Daoy (cell line): ENCODE measurements at regions not wholly inside any gene's neighbourhood (a gene's known extent, or its start where the extent isn't known, plus 50 kb on each side); places are given as distances from the start of the nearest gene placed in this dataset.
"Not testable (repeated sequence)": the region's sequence is repeated elsewhere in the genome, so short reads cannot be mapped to it uniquely, and the experiment has no call there.

Experiments used
- DNase-seq: peaks from one replicate; pipeline ENCODE4 v3.0.0-alpha.2; 2015; ENCODE audit warnings: low read depth

GRCh38 chr13:73301622-73302021 is 242.8 kb downstream of the KLF5 start:
- DNase-seq = not testable (repeated sequence)

- no peak for DNase-seq
These were observed 242.1 kb downstream of the KLF5 start for GRCh38 chr13:73300718-73301425.

DNA sequence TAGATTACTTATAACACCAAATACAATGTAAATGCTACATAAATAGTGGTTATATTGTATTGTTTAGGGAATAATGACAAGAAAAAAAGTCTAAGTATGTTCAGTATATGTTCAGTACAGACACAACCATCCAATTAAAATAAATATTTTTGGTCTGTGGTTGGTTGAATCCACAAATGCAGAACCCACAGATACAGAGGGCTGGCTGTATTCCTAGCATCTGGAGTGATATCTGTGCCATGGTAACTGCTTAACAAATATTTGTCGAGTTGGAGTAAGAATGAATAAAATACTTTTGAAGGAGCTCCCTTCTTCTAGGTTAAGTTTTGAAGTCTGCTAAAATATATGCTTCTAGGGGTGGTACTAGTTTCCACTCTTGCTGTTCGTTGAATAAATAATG is 241.0 kb downstream of the KLF5 start:
- DNase-seq = no peak

GRCh38 chr13:73293913-73294523 is 235.2 kb downstream of the KLF5 start:
- DNase-seq = no peak

DNA sequence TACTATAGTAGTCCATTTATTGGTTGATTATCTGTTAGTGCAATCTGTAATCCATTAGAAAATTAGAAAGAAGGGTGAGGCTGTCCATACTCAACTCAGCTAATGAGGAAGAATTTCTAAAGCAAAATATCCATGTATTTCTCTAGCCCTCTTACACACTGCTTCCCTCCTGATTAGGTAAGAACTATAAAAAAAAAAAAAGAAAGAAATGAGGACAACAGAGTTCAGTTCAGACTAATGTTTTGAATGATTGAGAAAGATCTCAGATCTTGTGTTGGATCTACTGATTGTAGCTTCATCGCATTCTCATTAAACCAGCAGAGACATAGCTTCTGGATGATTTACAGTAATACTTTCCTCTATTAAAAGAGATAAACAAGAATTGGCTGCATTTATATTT is 233.3 kb downstream of the KLF5 start:
- DNase-seq = no peak

GRCh38 chr13:73290844-73291243 is 232.0 kb downstream of the KLF5 start:
- no peak for DNase-seq

GRCh38 chr13:73288596-73288995 is 229.8 kb downstream of the KLF5 start:
- DNase-seq = no peak

- DNase-seq = no peak
These were observed 229.0 kb downstream of the KLF5 start for GRCh38 chr13:73287831-73288230.

- DNase-seq = no peak
These were observed 228.3 kb downstream of the KLF5 start for GRCh38 chr13:73286942-73287620.

- no peak for DNase-seq
These were observed 227.4 kb downstream of the KLF5 start for GRCh38 chr13:73286177-73286576.

DNA sequence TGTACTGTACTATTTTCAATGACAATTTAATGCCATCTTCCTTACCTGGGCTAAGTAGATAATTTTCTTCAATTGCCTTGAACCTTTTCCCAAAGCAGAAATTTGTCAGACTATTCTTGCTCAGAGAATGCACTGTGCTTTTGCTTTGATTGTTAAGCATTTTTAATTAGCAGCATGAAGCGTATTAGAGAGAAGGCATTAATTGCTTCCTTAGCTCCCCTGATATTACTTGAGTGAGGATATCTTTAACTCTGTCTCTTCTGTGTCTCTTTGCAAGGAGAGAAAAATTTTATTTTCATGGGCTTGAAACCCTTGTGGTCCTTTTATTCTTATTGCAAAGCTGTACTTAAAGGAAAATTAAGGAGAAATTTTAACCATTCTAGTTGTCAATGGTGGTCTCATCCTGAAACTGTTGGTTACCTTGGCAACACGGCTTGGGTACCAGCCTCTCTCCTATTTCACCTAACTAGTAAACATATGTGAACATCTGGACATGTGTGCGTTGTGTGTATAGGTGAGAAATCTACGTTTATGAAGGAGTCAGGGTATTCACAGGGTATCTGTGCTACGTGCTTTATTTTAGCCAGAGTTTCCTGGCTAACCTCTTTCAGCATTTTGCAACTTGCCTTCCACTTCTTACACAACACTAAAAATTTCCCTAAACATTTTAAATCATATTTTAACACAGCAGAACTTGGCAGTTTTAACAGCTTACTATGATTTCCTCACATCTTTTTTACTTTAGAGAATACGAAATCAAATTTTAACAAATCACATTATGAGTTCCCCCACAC is 225.5 kb downstream of the KLF5 start:
- no peak for DNase-seq

DNA sequence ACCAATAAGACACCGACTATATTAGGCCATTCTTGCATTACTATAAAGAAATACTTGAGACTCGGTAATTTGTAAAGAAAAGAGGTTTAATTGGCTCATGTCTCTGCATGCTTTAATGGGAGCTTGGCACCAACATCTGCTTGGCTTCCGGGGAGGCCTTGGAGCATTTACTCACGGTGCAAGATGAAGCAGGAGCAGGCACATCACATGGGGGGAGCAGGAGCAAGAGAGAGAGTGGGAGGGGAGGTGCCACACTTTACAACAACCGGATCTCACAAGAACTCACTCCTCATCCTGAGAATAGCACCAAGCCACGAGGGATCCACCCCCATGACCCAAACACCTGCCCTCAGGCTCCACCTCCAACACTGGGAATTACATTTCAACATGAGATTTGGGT is 224.8 kb downstream of the KLF5 start:
- DNase-seq = no peak

- no peak for DNase-seq
These were observed 222.9 kb downstream of the KLF5 start for GRCh38 chr13:73281746-73282145.

- DNase-seq = no peak
These were observed 219.4 kb downstream of the KLF5 start for GRCh38 chr13:73278186-73278585.

DNA sequence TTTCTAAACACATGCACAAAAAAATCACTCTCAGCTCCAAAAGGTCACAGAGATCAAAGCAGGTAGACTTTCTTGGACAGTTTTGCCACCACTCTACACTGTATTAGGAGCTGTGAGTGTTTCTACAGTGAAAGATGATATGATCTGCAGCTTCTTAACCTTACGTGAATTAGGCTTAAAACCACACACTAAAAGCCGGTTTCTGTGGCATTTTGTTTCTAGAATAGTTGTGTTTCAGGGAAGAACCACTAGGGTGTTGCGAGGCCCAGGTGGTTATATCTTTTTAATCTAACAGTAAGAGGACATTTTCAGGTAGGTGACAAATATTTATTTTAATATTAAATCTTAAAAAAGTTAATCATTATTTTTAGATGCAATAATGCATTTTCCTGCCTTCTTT is 216.4 kb downstream of the KLF5 start:
- DNase-seq = no peak

DNA sequence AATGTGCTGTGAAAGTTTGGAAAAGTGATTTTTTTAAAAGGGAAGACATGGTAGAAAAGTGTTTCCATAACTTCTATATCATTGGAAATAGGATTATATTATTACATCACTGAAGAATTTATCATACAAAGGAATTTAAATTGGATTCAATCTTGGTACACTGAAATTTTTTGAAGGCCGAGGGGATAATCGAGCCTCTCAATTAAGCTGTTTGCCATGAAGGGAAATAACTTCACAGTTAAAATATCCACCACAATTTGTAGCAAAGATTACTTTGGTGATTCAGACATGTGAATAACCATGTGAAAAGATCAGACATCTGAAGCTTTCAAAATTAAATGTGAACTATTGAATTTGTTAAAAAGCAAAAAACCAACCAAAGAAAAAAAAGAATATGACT is 215.3 kb downstream of the KLF5 start:
- no peak for DNase-seq

GRCh38 chr13:73273745-73274144 is 214.9 kb downstream of the KLF5 start:
- no peak for DNase-seq

GRCh38 chr13:73273276-73273675 is 214.5 kb downstream of the KLF5 start:
- DNase-seq = no peak

GRCh38 chr13:73272831-73273230 is 214.0 kb downstream of the KLF5 start:
- no peak for DNase-seq

- DNase-seq = peak; percentile 14
These were observed 209.5 kb downstream of the KLF5 start for GRCh38 chr13:73268306-73268705.

DNA sequence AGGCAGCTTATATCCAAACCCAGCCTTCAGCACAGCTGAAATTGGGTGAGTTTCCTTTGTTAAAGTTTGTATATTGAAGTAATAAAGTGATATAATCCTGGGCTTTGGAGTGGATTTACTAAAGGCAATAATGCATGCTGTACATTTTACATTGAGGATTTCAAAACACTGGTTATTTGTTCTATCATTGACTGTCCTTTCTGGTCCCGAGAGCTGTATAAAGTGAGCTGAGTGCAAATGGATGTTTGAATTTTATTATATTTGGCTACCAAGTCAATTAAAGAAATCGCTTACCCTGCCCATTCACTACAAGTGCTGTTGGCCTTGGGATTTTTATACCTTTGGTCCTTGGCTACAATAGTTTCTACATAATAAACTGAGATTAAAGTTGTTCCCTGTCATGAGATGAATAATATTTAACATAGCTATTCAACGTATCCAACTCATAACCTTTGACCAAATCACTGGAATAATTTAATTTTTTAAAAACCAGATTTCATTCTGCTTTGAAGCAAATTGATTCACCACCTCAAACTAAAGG is 207.9 kb downstream of the KLF5 start:
- DNase-seq = no peak
